NCI-H2107 treated with DMSO at 0.1 percent for 48 hours (cell line): ENCODE measurements at regions not wholly inside any gene's neighbourhood (a gene's known extent, or its start where the extent isn't known, plus 50 kb on each side); places are given as distances from the start of the nearest gene placed in this dataset.

Experiments used
- DNase-seq: peaks from one replicate; lab custom pipeline; 2025; ENCODE audit not compliant: unreplicated experiment; lab: John Stamatoyannopoulos, UW

DNA sequence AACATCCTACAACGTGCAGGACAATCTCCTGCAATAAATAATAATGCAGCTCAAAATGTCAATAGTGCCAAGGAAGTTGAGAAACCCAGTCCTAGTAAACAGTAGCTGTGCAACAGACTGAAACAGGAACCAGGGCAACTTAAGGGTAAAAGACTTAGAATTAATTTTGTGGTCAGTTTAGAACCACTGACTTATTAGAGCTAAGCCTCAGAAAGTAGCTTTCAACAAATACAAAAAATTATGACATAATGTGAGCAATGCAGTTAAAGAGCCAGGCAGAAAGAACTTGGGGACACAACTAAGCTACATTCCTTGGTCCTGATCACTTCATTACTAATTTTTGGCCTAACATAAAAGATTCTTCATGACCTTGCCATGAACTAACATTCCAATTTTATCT lies 195.4 kb downstream of the MACC1 start:
- no peak for DNase-seq

DNA sequence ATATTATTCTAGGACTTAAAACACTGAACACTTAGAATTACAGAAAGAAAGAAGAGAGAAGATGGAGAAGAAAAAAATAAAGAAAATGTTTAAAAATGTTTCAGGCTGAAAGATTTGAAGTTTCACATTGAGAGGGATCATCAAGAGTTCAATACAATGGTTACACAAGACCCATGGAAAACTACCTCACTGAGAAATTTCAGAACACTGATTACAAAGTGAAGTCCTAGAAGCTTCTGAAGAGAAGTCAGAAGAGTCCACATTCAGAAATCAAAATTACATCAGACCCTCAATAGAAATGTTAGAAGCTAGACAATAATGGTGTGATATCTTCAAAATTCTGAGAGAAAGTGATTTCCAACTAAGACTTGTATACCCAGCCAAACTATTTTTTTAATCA lies 196.1 kb downstream of the MACC1 start:
- no peak for DNase-seq

DNA sequence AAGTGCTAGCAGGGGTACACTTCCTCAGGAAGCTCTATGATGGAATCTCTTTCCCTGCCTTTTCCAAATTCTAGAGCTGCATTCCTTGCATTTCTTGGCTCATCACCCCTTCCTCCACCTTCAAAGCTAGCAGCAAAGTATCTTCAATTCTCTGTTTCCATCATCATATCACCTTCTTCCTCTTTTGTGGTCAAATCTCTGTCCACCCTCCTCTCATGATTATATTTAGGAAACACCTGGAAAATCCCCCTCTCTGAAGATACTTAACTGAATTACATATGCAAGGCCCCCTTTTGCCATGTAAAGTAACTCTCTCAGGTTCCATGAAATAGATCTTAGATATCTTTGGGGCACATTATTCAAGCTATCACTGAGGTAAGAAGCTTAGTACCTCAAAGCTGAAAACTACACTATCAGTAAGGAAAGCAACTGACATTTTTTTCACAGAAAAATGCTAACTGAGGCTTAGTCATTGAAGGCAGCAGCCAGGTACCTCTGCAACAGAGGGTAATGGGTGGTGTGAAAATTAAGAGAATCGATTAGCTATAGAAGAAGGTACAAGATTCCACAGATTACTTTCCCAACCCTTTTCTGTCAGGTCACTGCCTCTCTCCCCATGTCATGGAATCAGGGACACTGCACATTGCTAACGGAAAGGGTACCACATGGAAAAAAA lies 197.3 kb downstream of the MACC1 start:
- no peak for DNase-seq

DNA sequence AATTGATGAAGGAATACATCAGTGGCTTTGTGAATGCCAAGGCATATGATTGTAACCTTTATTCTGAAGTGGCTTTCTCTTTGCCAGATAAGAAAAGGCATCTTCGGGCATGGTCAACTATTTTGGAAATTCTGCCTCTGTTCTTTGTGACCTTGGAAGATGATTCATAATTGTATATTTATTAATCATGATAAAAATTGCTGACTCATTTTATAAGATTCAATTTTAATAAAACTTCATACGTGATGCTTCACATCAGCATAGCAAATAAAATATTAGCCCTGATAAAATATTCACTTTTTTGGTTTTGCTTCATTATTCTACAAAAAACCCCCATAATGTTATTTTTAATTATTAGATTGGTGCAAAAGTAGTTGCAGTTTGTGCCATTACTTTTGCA lies 200.5 kb downstream of the MACC1 start:
- no peak for DNase-seq

DNA sequence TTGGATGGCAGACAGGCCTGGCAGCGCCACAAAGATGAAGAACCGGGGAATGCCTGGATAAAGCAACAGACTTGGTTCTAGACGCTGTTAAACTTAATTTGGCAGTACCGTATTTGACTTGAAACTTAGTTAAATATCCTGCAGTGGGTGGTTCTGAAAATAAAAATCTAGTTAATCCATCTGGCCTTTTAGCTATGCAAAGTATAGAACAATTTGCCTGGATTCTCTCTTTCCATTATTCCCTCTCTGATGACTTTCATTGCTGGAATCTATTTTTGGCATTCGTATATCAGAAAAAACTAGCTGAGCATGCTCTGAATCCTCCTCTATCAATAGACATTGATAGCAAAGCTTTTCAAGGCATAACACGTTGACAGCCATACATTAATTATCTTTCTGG lies 203.6 kb downstream of the MACC1 start:
- DNase-seq, result no peak

DNA sequence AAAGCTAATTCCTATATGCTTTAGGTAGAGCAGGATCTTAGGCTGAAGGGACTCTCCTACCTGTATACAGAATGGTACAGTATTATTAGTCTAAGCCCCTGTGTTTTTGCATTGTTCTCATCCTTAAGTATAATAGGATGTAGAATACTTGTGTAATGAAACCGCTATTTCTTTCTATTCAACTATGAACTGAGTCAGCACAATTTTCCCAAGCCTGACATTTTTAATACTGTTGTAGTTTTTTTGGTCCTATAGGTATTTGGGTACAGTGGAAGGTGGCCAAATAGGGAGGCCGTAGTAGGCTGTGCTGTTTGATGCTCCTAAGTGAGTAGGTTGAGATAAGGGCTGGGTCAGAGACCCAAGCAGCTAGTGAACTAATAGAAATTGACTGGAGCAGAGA lies 205.1 kb downstream of the MACC1 start:
- no peak for DNase-seq

DNA sequence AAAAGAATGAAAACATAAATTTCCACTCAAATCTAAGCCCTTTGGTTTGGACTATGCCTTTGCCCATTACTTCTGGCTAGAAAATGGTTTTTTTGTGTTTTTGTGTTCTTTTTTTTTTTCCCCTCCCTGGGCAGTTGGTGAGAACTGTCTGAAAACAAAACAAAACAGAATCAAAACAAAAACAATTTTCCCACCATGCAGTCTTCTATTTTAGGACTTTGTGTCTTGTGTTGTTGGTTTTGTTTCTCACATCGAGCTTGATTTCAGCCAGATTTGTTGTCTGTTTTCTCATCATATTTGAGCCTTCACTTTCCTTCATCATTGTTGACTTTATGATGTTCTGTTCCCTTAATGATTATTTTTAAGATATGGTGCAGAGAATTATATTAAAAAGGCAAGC lies 206.3 kb downstream of the MACC1 start:
- no peak for DNase-seq

DNA sequence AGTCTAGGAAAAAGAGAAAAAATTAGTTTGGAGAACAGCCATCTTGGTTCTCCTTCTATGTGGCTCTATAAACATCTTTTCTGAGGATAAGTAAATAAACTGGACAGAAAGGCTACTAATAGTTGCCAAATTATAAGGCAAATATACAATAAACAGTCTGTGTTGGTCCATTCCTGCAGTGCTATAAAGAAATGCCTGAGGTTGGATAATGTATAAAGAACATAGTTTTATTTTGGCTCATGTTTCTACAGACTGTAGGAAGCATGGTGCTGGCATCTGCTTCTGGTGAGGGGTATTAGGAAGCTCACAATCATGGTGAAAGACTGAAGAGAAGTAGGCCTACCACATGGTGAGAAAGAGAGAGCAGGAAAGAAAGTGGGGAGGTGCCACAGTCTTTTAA lies 209.7 kb downstream of the MACC1 start:
- no peak for DNase-seq

DNA sequence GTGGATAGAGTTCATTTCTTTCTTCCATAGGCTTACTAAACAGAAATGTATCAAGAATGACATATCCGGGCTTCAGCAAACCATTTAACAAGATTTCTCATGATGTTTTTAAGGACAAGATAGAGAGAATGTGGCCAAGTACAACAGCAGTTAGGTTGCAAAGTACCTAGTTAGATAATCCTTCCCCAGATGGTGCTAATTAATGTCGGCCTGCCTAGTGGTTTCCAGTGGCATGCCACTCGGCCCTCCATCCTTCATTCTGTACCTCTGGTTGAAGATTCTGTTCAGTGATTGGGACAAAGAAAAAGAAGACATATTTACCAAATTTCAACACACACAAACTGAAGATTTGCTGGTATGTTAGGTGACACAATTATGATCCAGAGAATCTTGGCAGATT lies 212.1 kb downstream of the MACC1 start:
- DNase-seq, result no peak

DNA sequence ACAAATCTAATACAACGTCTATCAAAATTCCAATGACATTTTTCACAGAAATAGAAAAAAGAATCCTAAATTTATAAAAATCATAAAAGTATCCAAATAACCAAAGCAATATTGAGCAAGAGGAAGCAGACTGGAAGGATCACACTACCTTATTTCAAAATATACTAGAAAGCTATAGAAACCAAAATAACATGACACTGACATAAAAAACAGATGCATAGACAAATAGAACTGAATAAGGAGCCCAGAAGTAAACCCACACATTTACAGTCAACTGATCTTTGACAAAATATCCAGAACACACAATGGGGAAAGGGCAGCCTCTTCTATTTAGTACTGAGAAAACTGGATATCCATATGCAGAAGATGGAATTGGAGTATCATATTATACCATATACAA lies 217.5 kb downstream of the MACC1 start:
- DNase-seq, result no peak

DNA sequence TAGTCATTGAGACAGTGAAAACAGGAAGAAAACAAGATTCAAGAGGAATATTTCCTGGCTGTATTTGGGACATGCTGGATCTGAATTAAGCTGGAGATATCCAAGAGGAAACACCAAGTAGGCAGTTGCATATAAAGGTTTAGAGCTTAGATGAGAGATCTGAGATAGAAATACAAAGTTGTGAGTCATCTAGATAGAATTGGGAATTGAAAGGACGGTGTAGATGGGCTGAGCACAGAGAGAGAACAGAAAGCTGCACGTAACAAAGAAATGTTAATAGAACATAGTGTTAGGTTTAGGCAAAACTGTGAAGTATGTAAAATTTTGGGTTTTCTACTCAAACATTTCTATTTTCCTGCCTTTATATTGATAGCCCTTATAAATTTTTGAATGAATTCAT lies 218.5 kb upstream of the TMEM196 start:
- DNase-seq, result no peak

DNA sequence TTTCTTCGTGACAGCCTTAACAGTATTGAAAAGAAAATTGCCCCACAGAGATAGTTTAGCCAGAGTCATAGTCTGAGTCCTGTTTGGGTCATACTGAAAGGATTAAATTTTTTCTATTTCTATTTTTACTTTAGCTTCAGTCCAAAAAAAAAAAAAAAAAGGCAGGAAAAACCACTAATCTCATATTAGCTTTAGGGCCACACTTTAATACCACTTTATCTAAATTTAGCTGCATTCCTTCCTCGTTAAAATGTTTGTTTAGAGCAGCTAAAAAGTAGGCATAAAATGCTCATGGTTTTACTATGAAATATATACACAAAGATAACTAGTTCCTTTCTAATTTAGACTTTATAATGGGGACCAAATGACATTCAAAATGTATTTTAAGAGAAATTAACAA lies 216.5 kb upstream of the TMEM196 start:
- DNase-seq, result no peak

DNA sequence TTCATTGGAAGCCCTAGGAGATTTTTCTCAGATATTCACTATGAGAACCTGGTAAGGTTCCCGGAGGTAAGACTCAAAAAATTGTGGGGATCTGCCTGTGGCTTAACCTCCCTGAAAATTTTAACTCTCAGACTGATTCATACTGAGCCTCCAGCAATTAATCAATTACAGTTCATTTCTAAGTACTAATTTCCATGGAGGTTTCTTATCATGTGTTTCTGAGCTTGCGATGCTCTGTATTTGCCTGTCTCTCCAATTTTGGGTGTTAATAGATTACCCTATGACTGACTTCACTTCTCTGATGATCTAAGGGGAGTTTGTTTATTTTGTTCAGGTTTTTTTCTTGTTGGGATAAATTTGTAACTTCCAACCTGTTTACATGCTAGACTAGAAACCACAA lies 215.4 kb upstream of the TMEM196 start:
- no peak for DNase-seq

DNA sequence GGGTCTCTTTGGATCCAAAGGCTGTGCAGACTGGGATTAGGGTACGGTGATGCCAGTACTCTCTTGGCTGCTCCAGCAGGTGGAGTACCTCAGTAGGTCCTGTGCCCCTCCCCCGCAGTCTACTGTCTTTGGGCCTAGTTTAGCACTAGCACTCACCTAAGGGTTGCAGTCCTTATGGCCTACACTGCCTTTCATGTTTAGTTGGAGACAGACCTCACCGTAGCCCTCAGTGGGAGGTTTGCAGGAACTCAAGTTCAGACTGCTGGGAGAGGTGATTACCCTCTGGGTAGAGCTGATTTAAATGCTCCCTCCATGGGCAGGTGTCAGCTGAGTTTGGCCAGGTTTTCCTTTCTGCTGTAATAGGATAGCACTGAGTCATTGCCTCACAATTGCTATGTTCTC lies 210.8 kb upstream of the TMEM196 start:
- no peak for DNase-seq

DNA sequence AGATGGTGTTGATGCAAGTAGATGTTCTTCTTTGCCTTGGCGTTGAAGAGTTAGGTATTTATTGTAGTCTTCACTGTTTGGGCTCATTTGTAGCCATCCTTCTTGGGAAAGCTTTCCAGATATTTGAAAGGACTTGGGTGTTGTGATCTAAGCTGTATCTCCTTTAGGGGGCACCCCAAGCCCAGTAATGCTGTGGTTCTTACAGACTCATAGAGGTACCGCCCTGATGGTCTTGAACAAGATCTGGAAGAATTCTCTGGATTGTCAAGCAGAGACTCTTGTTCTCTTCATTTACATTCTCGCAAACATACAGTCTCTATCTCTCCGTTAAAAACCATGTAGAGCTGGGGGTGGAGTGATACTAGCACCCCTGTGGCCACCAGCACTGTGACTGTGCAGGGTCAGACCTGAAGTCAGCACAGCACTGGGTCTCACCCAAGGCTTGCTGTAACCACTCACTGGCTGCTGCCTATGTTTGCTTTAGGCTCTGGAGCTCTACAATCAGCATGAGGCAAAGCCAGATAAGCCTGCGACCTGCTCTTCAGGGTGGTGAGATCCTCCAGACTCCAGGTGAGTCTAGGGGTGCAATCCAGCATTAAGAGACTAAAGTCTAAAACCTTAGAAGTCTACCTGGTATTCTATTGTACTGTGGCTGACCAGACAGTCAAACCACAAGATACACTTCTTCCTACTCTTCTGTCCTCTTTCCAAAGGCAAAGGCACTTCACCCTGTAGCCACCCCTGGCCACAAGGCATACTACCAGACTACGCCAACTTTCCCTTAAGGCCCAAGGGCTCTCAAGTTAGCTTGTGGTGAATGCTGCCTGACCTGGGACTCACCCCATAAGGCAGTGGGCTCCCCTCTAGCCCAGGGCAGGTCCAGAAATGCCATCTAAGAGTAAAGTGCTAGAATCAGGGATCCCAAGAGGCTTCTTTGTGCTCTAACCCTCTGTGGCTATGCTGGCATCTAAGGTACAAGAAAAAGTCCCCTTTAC lies 209.7 kb upstream of the TMEM196 start:
- no peak for DNase-seq

DNA sequence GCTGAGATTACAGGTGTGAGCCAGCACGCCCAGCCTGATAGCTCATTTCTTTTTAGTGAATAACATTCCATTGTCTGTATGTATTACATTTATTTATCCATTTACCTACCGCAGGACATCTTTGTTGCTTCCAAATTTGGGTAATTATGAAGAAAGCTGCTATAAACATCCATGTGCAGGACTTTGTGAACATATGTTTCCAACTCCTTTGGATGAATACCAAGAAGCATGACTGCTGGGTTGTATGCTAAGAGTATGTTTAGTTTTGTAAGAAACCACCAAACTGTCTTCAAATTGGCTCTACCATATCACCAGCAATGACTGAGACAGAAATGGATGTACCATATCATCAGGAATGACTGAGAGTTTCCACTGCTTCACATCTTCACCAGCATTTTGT lies 200.2 kb upstream of the TMEM196 start:
- no peak for DNase-seq

DNA sequence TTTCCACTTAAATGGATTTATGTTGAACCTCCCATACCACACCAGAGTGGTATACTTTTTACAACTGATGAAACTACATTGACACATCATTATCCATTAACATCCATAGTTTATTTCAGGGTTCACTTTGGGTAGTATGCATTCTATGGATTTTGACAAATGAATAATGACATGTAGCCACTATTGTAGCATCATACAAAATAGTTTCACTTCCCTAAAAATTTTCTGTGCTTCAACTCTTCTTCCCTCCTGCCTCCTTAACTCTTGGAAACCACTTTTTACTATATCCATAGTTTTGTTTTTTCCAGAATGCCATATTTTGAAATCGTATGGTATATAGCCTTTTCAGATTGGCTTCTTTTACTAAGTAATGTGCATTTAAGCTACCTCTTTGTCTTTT lies 199.5 kb upstream of the TMEM196 start:
- no peak for DNase-seq

DNA sequence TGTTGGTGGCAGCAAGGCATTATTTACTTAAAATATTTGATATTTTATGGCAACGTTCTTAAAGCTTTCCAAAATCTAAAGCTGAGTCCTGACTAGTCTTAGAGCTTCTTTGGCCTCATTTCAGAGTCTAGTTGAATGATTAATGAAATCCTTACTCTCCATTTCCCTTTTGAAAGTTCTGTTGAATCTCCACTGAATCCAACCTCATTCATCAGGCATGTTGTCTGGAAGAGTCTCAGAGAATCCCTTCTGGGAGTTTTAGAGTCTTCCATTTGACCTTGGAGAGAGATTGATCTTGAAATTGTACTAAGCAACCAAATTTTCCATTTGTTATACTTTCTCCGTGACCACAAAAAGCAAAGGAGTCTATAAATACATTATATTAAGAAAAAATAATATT lies 198.5 kb upstream of the TMEM196 start:
- no peak for DNase-seq

DNA sequence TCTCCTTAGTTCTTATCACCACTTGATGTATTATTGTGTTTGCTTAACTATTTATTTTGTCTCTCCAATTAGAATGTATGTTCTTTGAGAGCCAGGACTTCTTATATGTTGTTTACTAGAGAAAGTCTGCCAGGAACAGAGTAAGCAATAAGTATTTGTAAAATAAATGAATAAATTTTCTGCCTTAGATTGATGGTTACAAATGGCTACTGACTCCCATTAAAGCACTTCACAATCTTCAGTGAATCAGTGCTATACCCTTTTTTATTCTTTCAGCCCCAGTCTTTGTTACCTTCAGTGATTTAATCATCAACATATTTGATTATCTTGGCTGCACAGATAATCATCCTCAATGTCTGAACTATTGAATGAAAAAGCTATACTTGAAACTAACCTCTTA lies 197.1 kb upstream of the TMEM196 start:
- no peak for DNase-seq

DNA sequence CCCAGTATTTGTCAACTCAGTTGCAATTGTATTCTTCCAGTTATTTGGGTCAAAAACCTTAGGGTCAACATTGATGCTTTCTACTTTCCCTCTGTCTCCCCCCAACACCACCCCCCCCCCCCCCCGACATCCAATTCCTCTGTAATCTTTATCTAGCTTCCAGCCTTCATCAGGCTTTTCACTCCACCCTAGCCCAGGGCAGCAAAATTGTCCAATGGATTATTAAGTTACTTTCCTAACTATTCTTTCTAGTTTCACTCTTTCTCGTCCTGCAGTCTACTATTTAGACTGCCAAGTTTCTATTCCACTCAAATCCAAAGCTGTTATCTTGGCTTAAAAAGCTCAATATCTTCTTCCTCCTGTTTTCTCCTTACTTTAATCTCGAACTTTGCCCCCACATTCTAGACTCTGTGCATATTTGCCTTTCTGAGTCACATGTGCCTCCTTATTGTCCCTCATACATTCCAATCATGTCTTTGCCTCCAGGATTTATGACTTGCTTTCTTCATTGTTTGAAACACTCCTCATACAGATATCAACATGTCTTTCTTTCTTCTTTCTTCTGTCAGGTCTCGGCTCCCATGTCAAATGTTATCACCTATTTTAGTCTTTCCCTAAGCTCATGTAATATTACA lies 196.6 kb upstream of the TMEM196 start:
- no peak for DNase-seq

DNA sequence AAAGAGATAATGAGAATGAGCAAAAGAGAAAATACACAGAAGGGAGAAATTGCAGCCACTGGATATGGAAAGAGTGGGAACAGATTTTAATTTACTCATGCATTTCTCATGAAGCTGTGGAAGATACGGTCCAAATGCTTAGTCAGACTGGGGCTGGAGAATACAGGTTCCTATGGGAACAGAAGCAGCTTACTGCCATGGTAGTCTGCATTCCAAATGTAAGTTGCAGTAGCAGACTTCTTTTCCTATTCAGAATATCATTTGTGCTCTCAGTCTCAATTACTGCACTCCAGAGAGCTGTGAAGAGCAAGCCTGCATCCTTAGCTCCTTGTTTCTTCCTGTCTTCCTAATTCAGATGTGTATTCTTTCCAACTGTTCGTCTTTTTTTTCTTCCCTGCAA lies 190.8 kb upstream of the TMEM196 start:
- DNase-seq, result no peak

DNA sequence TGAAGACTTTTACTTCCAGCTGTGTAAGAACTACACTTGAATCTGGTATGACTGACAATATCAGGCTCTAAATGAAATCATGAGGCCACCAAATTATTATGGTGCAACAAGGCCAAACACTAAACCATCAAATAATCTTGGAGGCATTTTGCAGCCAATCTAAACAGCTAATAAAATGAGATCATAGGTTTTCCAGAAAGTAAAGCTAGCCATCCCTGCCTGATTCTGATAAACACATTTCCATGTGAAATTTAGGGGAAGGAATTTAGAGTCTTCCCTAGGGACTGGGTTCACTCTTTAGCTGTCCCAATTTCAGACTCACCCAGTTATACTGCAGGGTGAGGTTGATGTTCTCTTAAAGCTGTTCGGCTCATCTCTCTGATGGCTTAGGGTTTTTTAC lies 190.3 kb upstream of the TMEM196 start:
- no peak for DNase-seq
